HG02642 (cell line): ENCODE measurements at regions not wholly inside any gene's neighbourhood (a gene's known extent, or its start where the extent isn't known, plus 50 kb on each side); places are given as distances from the start of the nearest gene placed in this dataset.

ENCODE experiments used
- ATAC-seq: cut with Tn5 transposase; IDR thresholded peaks from one replicate; pipeline ENCODE4 v1.9.1; 2021; ENCODE audit warnings: mild to moderate bottlenecking; ENCODE audit not compliant: unreplicated experiment, poor library complexity

DNA sequence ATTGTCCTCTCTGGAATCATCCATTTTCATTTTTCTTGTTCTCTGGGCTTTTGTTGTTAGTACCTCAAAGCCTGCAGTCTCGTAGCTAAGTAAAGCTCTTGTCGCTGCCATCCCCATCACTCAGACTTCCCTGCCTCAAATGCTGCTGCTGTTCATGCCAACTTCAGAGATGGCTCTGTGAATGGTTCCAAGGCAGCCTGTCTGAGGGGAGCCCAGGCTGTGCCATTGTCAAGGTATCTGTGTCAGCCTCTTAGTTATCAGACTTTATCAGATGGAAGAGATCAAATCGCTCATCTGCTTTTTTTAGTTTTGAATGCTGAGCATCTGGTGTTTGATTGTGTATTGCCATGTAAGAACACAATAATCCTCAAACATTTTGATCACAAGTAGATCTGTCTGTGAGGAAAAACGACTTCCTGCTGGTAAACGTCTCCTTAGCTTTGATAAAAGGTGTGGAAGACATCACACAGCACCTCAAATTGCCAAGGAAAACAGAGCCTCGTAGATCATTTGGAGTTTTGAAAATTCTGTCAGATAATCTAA lies 304.2 kb upstream of the ZC3H12C start:
- ATAC-seq = no peak

DNA sequence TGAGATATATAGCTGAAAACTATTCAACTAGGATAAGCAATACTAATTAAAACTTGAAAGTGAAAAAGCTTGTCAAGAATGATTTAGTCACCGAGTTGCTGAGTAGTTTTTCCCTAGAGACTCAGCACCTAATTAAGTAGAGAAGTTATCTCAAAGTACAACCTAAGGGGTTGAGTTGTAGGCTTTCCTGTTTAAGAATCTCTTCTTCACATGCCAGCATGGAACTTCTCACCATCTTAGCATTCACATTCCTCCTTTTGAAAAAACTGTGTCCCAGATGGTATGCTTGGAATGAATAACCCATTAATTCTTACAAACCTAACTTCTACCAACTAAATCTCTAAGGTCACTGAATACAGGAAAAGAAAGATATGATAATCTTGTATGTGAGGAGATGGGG lies 303.3 kb upstream of the ZC3H12C start:
- ATAC-seq = no peak

DNA sequence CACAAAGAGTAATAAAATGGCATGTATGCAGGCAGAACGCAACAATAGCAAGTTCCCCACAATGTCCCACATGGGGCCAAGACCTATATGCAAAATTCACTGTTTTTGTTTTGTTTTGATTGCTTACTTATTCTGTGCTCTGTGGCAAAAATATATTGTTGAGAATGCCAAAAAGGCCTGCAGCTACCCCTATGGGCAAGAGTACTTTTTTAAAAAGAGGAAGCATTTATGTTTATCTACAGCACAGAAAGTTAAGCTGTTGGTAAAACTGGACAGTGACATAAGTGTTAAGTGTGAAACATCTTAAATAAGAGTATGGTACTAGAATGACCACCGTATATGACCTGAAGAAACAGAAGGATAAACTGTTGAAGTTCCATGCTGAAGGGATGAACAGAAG lies 301.9 kb upstream of the ZC3H12C start:
- no peak for ATAC-seq

DNA sequence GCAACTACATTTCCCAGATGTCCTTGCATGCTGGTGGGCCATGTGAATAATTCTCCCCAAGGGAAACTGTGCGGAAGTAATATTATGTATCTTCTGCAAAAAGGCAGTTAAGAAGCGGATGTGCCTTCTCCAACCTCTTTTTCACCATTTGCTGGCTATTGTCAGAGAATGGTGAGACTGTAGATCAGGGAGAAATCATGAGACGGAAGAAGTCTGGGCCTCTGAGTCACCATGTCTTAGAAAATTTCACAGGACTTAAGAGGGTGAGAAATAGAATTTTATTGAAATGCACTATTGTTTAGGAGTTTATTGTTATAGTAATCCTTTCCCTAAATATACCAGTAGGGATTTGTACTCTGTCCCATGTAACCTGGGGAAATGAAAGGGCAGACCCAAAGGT lies 298.7 kb upstream of the ZC3H12C start:
- ATAC-seq = no peak

DNA sequence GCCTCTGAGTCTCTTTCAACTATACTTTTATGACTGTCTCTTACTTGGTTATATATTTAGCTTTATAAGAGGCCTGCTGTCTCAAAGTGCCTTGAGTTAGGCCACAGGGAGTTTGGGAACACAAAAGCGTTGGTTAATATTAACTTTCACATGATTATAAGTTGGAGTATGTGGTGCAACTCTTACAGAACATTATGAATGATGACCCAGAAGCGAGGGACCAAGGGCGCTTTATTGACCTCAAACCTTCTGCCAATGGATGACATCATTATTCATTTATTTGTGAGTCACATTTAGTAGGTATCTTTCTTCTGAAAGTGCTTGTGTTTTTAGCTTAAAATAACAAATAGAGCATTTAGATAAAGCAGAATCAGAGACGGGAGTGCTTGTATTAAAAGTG lies 298.0 kb upstream of the ZC3H12C start:
- ATAC-seq = no peak

DNA sequence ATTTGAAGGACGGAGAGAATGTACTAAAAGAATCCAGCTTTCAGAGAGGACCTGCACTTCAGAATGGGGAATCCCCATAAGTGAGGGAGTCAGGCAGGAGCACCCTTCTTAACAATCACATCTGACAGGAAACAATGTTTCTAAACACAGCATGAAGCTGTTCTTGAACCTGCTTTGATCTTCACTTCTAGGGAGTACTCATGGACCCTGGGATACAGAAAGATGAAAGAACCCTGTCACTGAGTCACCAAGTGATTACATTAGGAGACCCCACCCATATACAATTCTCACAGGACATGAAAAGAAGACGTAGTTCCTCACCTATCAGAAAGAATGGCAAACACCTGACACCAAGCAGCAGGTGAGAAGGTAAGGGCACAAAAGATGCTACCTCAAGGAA lies 296.9 kb upstream of the ZC3H12C start:
- no peak for ATAC-seq

DNA sequence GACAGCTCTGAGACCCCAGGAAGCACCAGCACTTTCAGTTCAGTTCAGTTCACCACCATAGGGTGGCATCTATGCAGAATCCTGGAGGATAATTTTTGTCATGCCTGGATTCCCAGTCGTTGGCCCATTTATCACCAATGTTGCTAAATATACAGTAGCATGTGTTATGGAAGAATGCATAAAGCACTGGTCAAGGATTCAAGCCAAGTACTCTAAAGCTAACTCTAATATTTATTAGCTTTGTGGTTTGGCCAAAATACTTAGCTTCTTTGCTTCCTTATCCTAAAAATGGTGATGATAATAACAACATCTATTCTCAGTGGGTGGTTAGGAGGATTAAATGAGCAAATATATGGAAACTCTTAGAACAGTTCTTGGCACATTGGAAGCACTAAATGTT lies 294.7 kb upstream of the ZC3H12C start:
- ATAC-seq = no peak

DNA sequence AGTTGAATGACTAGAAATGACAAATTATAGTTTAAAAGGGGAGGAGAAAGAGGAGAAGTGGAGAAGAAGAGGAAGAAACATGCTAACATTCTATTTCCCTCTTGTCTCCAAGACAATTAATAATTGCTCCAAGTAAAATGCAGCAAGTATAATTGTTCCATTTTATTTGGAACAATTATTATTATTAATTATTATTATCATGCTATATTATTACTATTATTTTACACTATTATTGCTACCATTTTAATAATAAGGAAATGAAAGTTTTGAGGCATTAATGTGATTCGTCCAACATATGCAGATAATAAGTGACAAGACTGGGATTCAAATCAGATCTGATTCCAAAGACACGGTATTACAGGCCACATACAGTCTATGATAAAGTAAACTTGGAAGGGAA lies 293.6 kb upstream of the ZC3H12C start:
- ATAC-seq = no peak

DNA sequence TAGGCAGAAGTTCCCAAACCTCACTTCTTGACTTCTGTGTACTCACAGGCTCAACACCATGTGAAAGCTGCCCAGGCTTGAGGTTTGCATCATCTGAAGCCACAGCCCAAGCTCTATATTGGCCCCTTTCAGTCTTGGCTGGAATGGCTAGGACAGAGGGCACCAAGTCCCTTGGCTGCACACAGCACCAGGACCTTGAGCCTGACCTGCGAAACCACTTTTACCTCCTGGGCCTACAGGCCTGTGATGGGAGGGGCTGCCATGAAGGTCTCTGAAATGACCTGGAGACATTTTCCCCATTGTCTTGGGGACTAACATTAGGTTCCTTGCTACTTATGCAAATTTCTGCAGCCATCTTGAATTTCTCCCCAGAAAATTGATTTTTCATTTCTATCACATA lies 288.3 kb upstream of the ZC3H12C start:
- no peak for ATAC-seq

DNA sequence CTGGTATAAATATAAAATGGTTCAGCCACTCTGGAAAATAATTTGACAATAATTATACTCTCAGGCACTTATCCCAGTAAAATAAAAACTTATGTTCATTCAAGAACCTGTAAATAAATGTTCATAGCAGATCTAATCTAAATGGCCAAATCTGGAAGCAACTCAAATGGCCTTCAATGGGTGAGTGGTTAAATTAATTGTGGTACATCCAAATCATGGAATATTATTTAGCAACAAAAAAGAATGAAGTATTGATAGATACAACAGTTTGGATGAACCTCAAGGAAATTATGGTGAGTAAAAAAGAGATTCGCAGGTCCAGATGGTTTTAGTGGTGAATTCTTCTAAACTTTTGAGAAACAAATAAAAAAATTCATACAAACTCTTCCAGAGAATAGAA lies 287.0 kb upstream of the ZC3H12C start:
- ATAC-seq = no peak

DNA sequence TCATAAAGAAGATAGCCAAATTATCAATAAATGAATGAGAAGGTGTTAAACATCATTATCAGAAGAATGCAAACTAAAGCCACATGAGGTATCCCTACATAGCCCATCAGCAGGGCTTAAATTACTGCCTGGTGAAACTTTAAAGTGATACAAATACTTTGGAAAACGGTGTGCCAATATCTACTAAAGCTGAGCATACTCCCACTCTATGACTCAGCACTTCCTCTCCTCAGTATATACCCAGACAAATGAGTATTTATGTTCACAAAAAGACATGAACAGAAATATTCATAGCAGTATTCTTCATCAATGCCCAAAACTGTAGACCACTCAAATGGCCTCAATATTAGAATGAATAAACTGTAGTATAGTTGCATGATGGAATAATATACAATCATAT lies 284.6 kb upstream of the ZC3H12C start:
- no peak for ATAC-seq

DNA sequence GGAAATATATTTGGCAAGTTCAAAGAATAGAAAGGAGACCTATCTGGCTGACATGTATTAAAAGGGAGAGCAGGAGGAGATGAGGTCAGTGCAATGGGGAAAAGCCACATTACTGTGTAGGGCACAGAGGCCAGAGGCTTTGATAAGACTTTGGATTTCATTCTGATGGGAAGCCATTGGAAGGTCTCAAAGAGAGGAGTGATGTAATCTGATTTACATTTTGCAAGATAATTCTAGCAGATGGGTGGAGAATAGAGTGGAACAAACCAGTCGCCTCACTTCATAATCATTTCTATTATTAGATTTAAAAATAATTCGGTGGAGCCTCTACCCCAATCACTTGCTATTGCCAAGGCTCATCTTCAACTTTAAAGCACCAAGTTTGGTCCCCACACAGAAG lies 278.4 kb upstream of the ZC3H12C start:
- no peak for ATAC-seq

DNA sequence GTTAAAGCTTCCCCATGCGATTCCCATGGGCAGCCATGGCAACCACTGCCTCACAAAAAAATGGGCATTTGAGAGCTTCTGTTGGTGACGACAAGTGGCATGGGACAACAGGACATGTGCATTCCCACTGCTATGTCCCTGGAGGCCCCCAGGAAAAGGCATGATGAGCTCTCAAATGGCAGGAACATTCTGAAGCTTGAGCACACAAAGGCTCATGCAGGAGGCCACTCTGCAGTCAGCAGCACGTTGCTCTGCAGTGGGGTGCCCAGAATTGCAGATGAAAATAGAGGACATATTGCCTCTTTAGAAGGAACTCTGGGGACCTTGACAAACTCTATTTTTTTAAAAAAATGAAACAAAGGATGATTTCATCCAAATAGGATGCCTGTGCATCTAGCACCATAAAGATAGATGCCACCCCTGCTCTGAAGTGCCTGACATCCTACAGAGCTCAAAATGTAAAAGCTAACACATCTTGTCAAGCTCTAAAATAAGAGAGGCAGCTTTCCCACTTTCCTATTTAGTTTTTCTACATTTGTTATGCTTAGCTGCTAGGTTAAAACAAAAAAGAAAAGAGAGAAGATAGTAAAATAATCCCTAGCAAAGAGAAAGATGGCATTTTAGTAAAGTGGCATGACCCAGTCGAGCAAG lies 277.6 kb upstream of the ZC3H12C start:
- ATAC-seq = no peak

DNA sequence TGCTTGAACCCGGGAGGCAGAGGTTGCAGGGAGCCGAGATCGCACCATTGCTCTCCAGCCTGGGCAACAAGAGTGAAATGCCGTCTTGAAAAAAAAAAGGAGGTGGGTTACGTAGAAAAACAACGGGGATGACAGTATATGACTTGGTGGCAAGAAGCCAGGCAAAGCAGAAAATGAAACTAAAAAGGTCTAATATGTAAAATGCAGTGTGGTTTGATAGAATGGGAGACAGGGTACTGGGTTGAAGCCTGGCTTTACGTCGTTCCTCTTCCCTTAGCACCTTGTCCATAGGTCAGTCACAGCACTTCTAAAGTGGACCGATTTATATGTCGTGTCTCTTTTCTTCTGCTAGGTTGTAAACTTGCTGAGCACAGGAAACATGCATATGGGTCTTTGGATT lies 274.9 kb upstream of the ZC3H12C start:
- ATAC-seq = no peak

DNA sequence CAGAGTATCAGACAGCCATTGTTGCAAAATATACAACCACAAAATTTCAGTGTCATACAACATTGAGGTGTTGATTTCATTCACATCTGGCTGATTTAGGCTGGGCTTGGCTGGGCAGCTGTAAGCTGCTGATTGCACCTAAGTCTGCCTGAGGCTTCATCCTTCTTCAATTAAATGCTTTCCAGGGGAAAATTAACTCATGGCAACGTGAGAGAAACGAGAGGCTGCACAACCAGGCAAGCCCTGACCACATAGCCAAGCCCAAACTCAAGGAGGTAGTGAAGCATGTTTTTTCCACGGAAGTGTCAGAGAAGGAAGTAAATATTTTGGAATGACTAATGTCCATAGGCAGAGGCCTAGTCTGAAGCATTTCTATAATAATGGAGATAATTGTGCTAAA lies 273.8 kb upstream of the ZC3H12C start:
- no peak for ATAC-seq

DNA sequence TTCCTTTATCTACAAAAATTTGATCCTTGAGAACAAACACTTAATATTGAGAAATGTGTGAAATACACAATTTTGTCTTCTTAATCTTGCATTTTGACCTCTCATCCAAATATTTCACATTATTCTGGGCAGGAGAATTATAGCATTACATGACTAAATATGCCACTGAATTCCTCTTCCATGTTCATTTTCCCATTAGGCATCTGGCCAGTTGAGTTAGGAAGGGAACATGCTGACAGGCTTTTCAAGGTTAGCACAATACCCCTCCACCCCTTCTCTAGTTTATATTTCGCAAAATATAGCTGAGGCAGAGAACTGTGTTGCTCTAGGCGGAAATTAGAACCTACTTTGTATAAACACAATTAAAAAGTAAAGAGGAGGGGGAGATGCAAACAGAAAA lies 271.7 kb upstream of the ZC3H12C start:
- no peak for ATAC-seq

DNA sequence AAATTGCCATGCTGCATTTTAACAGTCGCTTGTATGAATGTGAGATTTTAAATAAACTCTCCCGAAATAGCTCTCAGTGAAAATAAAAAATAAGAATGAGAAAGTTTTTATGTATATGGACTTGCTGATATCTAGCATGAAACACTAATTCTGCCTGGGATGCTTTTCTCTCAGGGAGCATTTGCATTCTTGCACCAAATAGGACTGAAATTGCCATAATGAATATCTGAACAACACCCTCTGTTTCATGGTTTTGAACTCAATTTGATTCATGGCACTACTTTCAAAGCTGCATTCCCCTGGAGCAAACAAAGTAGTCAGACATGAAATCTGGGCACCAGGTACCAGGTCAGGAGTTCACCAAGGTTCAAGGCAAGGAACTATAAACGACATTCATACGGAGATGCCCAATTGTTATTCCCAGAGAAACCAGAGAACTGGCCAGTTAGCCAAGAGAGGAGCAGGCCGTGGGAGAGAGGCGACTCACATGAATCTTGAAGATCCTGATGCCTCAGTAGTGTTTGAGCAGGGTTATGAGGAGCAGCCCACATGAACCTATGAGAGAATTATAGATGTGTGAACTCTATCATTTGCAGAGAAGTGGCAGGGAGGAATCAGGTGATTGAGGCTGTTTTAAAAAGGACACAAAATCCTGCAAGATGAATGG lies 270.6 kb upstream of the ZC3H12C start:
- ATAC-seq = no peak

DNA sequence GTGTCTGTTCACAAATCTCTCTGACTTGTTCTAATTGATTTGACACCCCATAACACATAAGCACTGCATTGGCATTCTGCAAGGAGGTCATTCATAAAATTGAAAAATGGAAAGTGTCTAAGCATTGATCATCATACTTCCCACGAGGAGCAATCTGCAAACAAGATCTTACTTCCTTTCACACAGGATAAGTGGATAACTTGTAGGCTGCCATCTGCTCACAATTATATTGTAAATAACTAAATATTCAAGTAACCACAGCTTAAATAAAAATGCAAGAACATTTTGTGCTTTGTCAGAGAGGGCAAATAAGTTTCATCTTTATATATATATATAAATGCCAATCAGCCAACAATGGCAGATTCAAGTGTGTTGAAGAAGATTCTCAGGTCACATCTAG lies 264.8 kb upstream of the ZC3H12C start:
- no peak for ATAC-seq

DNA sequence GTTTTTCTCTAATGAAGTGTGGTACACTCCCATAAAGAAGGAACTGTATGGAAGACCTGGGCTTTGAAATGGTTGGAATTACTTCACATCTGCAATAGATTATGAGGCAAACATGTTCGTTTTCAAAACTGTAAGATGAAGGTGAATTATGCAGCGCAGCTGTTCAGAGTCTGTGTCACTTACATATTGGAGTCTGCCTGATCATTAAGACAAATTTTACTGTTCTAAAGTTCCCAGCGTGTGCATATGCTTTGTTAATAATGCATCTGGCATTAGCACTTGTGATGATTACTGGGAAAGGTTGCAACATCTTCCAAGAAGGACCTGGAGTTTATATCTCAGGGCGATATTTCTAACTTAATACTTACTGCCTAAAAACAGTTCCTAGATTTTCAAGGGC lies 255.2 kb upstream of the ZC3H12C start:
- no peak for ATAC-seq

DNA sequence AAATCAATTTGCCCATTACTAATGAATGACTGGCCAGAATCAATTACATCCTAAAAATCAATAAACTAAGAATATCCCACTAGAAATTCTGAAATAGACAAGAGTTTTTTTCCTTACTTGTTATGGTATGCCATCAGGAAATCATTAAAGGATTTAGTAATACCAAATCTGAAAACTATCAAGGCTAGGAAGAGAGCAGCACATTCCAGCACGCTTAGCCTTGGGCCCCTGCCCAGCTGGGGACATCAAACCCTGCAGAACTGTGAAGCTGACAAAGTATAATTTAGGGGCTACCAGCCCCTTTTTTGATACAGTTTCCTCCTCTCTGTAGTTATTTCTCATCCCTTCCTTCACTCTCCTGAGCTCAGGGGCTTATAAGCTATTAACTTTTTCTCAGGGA lies 247.8 kb upstream of the ZC3H12C start:
- no peak for ATAC-seq

DNA sequence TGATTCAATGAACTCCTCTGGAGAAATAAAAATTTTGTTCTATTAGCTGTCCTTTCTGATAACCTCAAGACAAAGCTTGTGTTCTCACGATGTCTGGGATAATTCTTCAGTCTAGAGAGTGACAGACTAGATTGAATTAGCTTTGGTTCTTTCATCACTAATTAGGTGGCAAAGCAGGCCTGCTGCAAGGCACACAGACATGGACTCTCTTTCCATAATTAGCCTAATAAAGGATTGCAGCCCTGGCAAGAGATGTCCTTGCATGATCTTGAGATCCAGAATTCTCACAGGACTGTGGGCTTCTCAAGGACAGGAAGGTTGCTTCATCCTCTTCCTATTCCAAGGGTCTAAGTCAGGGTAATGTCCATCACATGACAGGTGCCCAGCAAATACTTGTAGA lies 245.6 kb upstream of the ZC3H12C start:
- ATAC-seq = no peak

DNA sequence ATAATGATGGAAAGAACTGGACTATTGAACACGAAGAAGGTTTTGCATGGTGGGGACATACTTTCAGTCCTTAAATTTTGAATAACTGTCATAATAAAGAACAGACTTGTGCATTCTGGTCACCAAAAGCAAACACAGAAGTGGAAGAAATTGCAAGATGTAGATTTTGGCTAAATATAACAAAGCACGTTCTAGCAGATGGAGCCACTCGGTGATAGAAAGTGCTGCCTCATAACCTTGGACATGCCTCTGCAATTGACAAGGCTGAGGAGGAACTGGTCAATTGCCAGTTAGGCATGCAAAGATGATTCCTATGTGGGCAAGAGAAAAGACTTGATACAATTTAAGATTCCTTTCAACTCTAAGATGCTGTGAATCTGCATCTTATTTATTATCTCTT lies 244.1 kb upstream of the ZC3H12C start:
- no peak for ATAC-seq
